DND-41 (cell line): ENCODE measurements at regions not wholly inside any gene's neighbourhood (a gene's known extent, or its start where the extent isn't known, plus 50 kb on each side); places are given as distances from the start of the nearest gene placed in this dataset.

Experiments
- ATAC-seq: fragments of 200-7000 bp; cut with Tn5 transposase; 3 replicates; pipeline ENCODE4 v1.9.1; 2021; ENCODE audit warnings: low read depth; ENCODE audit not compliant: insufficient read depth
- DNase-seq: peaks from one replicate; pipeline ENCODE4 v3.0.0-alpha.2; 2020
- H2AFZ ChIP-seq: 2 replicates; pipeline ENCODE4 v1.6.0; 2012; ENCODE audit warnings: low read depth, low read length
- H3K27ac ChIP-seq: 2 replicates; pipeline ENCODE4 v1.5.1; 2012; ENCODE audit warnings: low read length, inconsistent platforms
- H3K27me3 ChIP-seq: fragments of 200-600 bp; sonication (generic); 2 replicates; pipeline ENCODE4 v1.6.0; 2012; ENCODE audit warnings: low read length, mild to moderate bottlenecking, inconsistent platforms; ENCODE audit not compliant: insufficient read depth, poor library complexity
- H3K36me3 ChIP-seq: 2 replicates; pipeline ENCODE4 v1.5.1; 2012; ENCODE audit warnings: low read length, inconsistent platforms; ENCODE audit not compliant: insufficient read depth
- H3K4me1 ChIP-seq: 2 replicates; pipeline ENCODE4 v1.5.1; 2012; ENCODE audit warnings: mild to moderate bottlenecking, low read length; ENCODE audit not compliant: insufficient read depth
- H3K4me2 ChIP-seq: 2 replicates; pipeline ENCODE4 v1.6.0; 2012; ENCODE audit warnings: mild to moderate bottlenecking, moderate library complexity, low read length, inconsistent platforms; ENCODE audit not compliant: insufficient read depth
- H3K4me3 ChIP-seq, 2 experiments: fragments of 200-600 bp in 1 of 2; shearing (Covaris generic) in 1 of 2; 2 replicates each; pipeline ENCODE4 v1.5.1; 2012 to 2016; ENCODE audit warnings: inconsistent platforms in 2 of 2, low read length in 2 of 2, mild to moderate bottlenecking in 2 of 2, low read depth in 1 of 2, moderate library complexity in 1 of 2
- H3K79me2 ChIP-seq: 2 replicates; pipeline ENCODE4 v1.6.0; 2012; ENCODE audit warnings: low read length, inconsistent platforms; ENCODE audit not compliant: insufficient read depth
- H3K9ac ChIP-seq: 2 replicates; pipeline ENCODE4 v1.6.0; 2012; ENCODE audit warnings: low read depth, mild to moderate bottlenecking, inconsistent platforms, low read length, moderate library complexity
- H3K9me3 ChIP-seq: 2 replicates; pipeline ENCODE4 v1.5.1; 2012; ENCODE audit warnings: low read length, moderate library complexity, mild to moderate bottlenecking, inconsistent platforms; ENCODE audit not compliant: insufficient read depth, severe bottlenecking
- H4K20me1 ChIP-seq: 2 replicates; pipeline ENCODE4 v1.6.0; 2012; ENCODE audit warnings: low read length; ENCODE audit not compliant: insufficient read depth
- CTCF ChIP-seq: IDR thresholded peaks from 2 replicates; pipeline ENCODE4 v1.5.1; 2012; ENCODE audit warnings: borderline replicate concordance, low read length, moderate library complexity, mild to moderate bottlenecking; ENCODE audit not compliant: poor library complexity, severe bottlenecking; ENCODE audit errors: extremely low read depth
- EZH2 ChIP-seq: IDR thresholded peaks from 3 replicates; pipeline ENCODE4 v1.6.1; 2012; ENCODE audit warnings: borderline replicate concordance, low read depth, mild to moderate bottlenecking, moderate library complexity, low read length, inconsistent platforms; ENCODE audit not compliant: severe bottlenecking

- no peak overlapping the region for H3K27ac ChIP-seq
- no peaks in the 10 kb centered on the region for H3K79me2 ChIP-seq
- TF ChIP-seq EZH2 (no peak), CTCF (no peak)
- DNase-seq: no peak
- H3K9me3 ChIP-seq: no peaks in the 10 kb centered on the region
- no peak overlapping the region for H3K4me3 ChIP-seq
- no peak overlapping the region for H2AFZ ChIP-seq
- H3K27me3 ChIP-seq: no peaks in the 10 kb centered on the region
- no peaks in the 10 kb centered on the region for H3K4me1 ChIP-seq
- H3K4me2 ChIP-seq: no peak overlapping the region
- ATAC-seq: no peak
- no peaks in the 10 kb centered on the region for H3K36me3 ChIP-seq
- H3K9ac ChIP-seq: no peak overlapping the region
- no peaks in the 10 kb centered on the region for H4K20me1 ChIP-seq
These were observed 139.5 kb upstream of the BTBD3 start for GRCh38 chr20:11778206-11778570.

GRCh38 chr20:11780765-11781369 lies 136.8 kb upstream of the BTBD3 start:
- Histone ChIP-seq H4K20me1 (no peaks in the 10 kb centered on the region), H3K27ac (no peak overlapping the region), H3K4me2 (no peak overlapping the region), H3K9ac (no peak overlapping the region), H3K36me3 (no peaks in the 10 kb centered on the region), H3K9me3 (no peaks in the 10 kb centered on the region), H3K79me2 (no peaks in the 10 kb centered on the region), H3K4me3 (no peak overlapping the region), H3K4me1 (no peaks in the 10 kb centered on the region), H2AFZ (no peak overlapping the region), H3K27me3 (no peaks in the 10 kb centered on the region)
- TF ChIP-seq EZH2 (no peak), CTCF (no peak)
- no peak for ATAC-seq
- DNase-seq: no peak

- H3K27ac ChIP-seq: no peak overlapping the region
- DNase-seq: no peak
- no peak for ATAC-seq
- no peak overlapping the region for H2AFZ ChIP-seq
- no peaks in the 10 kb centered on the region for H3K9me3 ChIP-seq
- H3K4me1 ChIP-seq: no peaks in the 10 kb centered on the region
- TF ChIP-seq EZH2: no peak
- TF ChIP-seq CTCF: no peak
- H3K4me2 ChIP-seq: no peak overlapping the region
- no peaks in the 10 kb centered on the region for H3K36me3 ChIP-seq
- no peak overlapping the region for H3K4me3 ChIP-seq
- H3K27me3 ChIP-seq: no peaks in the 10 kb centered on the region
- no peaks in the 10 kb centered on the region for H3K79me2 ChIP-seq
- no peak overlapping the region for H3K9ac ChIP-seq
- no peaks in the 10 kb centered on the region for H4K20me1 ChIP-seq
These were observed 134.4 kb upstream of the BTBD3 start for GRCh38 chr20:11783102-11783850.
